HAP-1 (cell line): ENCODE measurements at regions not wholly inside any gene's neighbourhood (a gene's known extent, or its start where the extent isn't known, plus 50 kb on each side); places are given as distances from the start of the nearest gene placed in this dataset.

Source experiments
- DNase-seq, 2 experiments: peaks; one replicate each; pipeline ENCODE4 v3.0.0-alpha.2; 2016 to 2020; ENCODE audit warnings: low spot score in 2 of 2
- H3K27me3 ChIP-seq: fragments of 250-450 bp; sonication (Bioruptor Pico); 2 replicates; pipeline ENCODE4 v1.5.1; 2020; ENCODE audit warnings: low read depth, mild to moderate bottlenecking, moderate library complexity
- H3K36me3 ChIP-seq: fragments of 250-450 bp; sonication (Bioruptor Pico); replicated peaks from 2 replicates; pipeline ENCODE4 v1.5.1; 2020; ENCODE audit warnings: mild to moderate bottlenecking
- H3K4me1 ChIP-seq: fragments of 250-450 bp; sonication (Bioruptor Pico); 2 replicates; pipeline ENCODE4 v1.5.1; 2020; ENCODE audit warnings: mild to moderate bottlenecking
- H3K4me3 ChIP-seq: fragments of 250-450 bp; sonication (Bioruptor Pico); 2 replicates; pipeline ENCODE4 v1.5.1; 2020; ENCODE audit warnings: mild to moderate bottlenecking, moderate library complexity
- H3K9me3 ChIP-seq: fragments of 250-450 bp; sonication (Bioruptor Pico); 2 replicates; pipeline ENCODE4 v1.5.1; 2020; ENCODE audit warnings: mild to moderate bottlenecking, moderate library complexity
- in situ Hi-C: fragments of 300-500 bp; cut with MboI; formaldehyde crosslinking; loops from 3 replicates; pipeline ENCODE4 v1.14.3; 2020; ENCODE audit warnings: low sequenced_read_pairs, inconsistent platforms, mixed read lengths

- H3K4me1 ChIP-seq, result peaks cover 13% of the 10 kb centered on the region
- in situ Hi-C loops, result no loop called here
- DNase-seq, result no peak
Observed at GRCh38 chr1:185406006-185406690, 89.1 kb upstream of the IVNS1ABP start.

GRCh38 chr1:185404907-185405568 lies 88.0 kb upstream of the IVNS1ABP start:
- Histone ChIP-seq H3K27me3 (no peaks in the 10 kb centered on the region), H3K36me3 (no peaks in the 10 kb centered on the region), H3K9me3 (no peaks in the 10 kb centered on the region), H3K4me3 (no peak overlapping the region), H3K4me1 (peaks cover 9% of the 10 kb centered on the region)
- in situ Hi-C loops, result no loop called here
- peak in 1 of 2 experiments; percentile 28 for DNase-seq

More at GRCh38 chr1:185406006-185406690, 89.1 kb upstream of the IVNS1ABP start:
- H3K27me3 ChIP-seq, result no peaks in the 10 kb centered on the region
- no peak overlapping the region for H3K4me3 ChIP-seq
- no peaks in the 10 kb centered on the region for H3K36me3 ChIP-seq
- H3K9me3 ChIP-seq, result no peaks in the 10 kb centered on the region

- Histone ChIP-seq H3K4me1 (peaks cover 4% of the 10 kb centered on the region; the same call in 1 of the 2 replicates), H3K36me3 (no peaks in the 10 kb centered on the region), H3K9me3 (no peaks in the 10 kb centered on the region), H3K27me3 (no peaks in the 10 kb centered on the region), H3K4me3 (no peak overlapping the region)
- no peak for DNase-seq
- in situ Hi-C loops, result no loop called here
Observed at GRCh38 chr1:185404291-185404690, 87.2 kb upstream of the IVNS1ABP start.

- in situ Hi-C loops, result no loop called here
- DNase-seq, result no peak
- no peaks in the 10 kb centered on the region for H3K9me3 ChIP-seq
Observed at GRCh38 chr1:185402930-185403329, 85.9 kb upstream of the IVNS1ABP start.

GRCh38 chr1:185401019-185401418 lies 84.0 kb upstream of the IVNS1ABP start:
- DNase-seq, result no peak
- Histone ChIP-seq H3K27me3 (no peaks in the 10 kb centered on the region), H3K4me1 (peaks cover 4% of the 10 kb centered on the region; the same call in 1 of the 2 replicates), H3K9me3 (no peaks in the 10 kb centered on the region), H3K36me3 (no peaks in the 10 kb centered on the region), H3K4me3 (no peak overlapping the region)
- in situ Hi-C loops, result no loop called here

More at GRCh38 chr1:185402930-185403329, 85.9 kb upstream of the IVNS1ABP start:
- Histone ChIP-seq H3K27me3 (no peaks in the 10 kb centered on the region), H3K4me3 (no peak overlapping the region), H3K4me1 (peaks cover 4% of the 10 kb centered on the region; the same call in 1 of the 2 replicates), H3K36me3 (no peaks in the 10 kb centered on the region)

- Histone ChIP-seq H3K4me3 (no peak overlapping the region), H3K27me3 (no peaks in the 10 kb centered on the region), H3K36me3 (no peaks in the 10 kb centered on the region), H3K4me1 (peaks cover 4% of the 10 kb centered on the region; the same call in 1 of the 2 replicates), H3K9me3 (no peaks in the 10 kb centered on the region)
- in situ Hi-C loops, result no loop called here
- DNase-seq, result no peak
Observed at GRCh38 chr1:185400052-185400451, 83.0 kb upstream of the IVNS1ABP start.

GRCh38 chr1:185398599-185398998 lies 81.6 kb upstream of the IVNS1ABP start:
- in situ Hi-C loops, result no loop called here
- H3K4me3 ChIP-seq, result no peak overlapping the region
- no peak for DNase-seq
- H3K4me1 ChIP-seq, result no peaks in the 10 kb centered on the region
- no peaks in the 10 kb centered on the region for H3K9me3 ChIP-seq
- H3K27me3 ChIP-seq, result no peaks in the 10 kb centered on the region
- no peaks in the 10 kb centered on the region for H3K36me3 ChIP-seq

- Histone ChIP-seq H3K4me3 (no peak overlapping the region), H3K9me3 (no peaks in the 10 kb centered on the region), H3K4me1 (no peaks in the 10 kb centered on the region), H3K27me3 (no peaks in the 10 kb centered on the region), H3K36me3 (no peaks in the 10 kb centered on the region)
- in situ Hi-C loops, result no loop called here
- DNase-seq, result no peak
Observed at GRCh38 chr1:185398022-185398421, 81.0 kb upstream of the IVNS1ABP start.

GRCh38 chr1:185397183-185397582 lies 80.1 kb upstream of the IVNS1ABP start:
- Histone ChIP-seq H3K36me3 (no peaks in the 10 kb centered on the region), H3K9me3 (no peaks in the 10 kb centered on the region), H3K27me3 (no peaks in the 10 kb centered on the region), H3K4me1 (no peaks in the 10 kb centered on the region), H3K4me3 (no peak overlapping the region)
- in situ Hi-C loops, result no loop called here
- no peak for DNase-seq

GRCh38 chr1:185396126-185396525 lies 79.1 kb upstream of the IVNS1ABP start:
- in situ Hi-C loops, result no loop called here
- DNase-seq, result no peak
- no peak overlapping the region for H3K4me3 ChIP-seq
- H3K9me3 ChIP-seq, result no peaks in the 10 kb centered on the region
- no peaks in the 10 kb centered on the region for H3K4me1 ChIP-seq
- no peaks in the 10 kb centered on the region for H3K36me3 ChIP-seq
- H3K27me3 ChIP-seq, result no peaks in the 10 kb centered on the region

- Histone ChIP-seq H3K27me3 (no peaks in the 10 kb centered on the region), H3K4me3 (no peak overlapping the region), H3K9me3 (no peaks in the 10 kb centered on the region), H3K4me1 (no peaks in the 10 kb centered on the region), H3K36me3 (no peaks in the 10 kb centered on the region)
- no peak for DNase-seq
- in situ Hi-C loops, result no loop called here
Observed at GRCh38 chr1:185393815-185394214, 76.8 kb upstream of the IVNS1ABP start.

- Histone ChIP-seq H3K36me3 (no peaks in the 10 kb centered on the region), H3K4me1 (no peaks in the 10 kb centered on the region), H3K27me3 (no peaks in the 10 kb centered on the region), H3K4me3 (no peak overlapping the region), H3K9me3 (no peaks in the 10 kb centered on the region)
- in situ Hi-C loops, result no loop called here
- DNase-seq, result no peak
Observed at GRCh38 chr1:185393205-185393604, 76.2 kb upstream of the IVNS1ABP start.

- in situ Hi-C loops, result no loop called here
- H3K4me1 ChIP-seq, result no peaks in the 10 kb centered on the region
Observed at GRCh38 chr1:185388815-185389214, 71.8 kb upstream of the IVNS1ABP start.

GRCh38 chr1:185388346-185388745 lies 71.3 kb upstream of the IVNS1ABP start:
- in situ Hi-C loops, result no loop called here
- H3K9me3 ChIP-seq, result no peaks in the 10 kb centered on the region
- no peak for DNase-seq
- H3K36me3 ChIP-seq, result no peaks in the 10 kb centered on the region
- H3K4me1 ChIP-seq, result no peaks in the 10 kb centered on the region
- H3K4me3 ChIP-seq, result no peak overlapping the region
- H3K27me3 ChIP-seq, result no peaks in the 10 kb centered on the region

More at GRCh38 chr1:185388815-185389214, 71.8 kb upstream of the IVNS1ABP start:
- H3K9me3 ChIP-seq, result no peaks in the 10 kb centered on the region
- H3K36me3 ChIP-seq, result no peaks in the 10 kb centered on the region
- no peak overlapping the region for H3K4me3 ChIP-seq
- no peak for DNase-seq
- no peaks in the 10 kb centered on the region for H3K27me3 ChIP-seq
